Loucy (cell line): ENCODE measurements at regions not wholly inside any gene's neighbourhood (a gene's known extent, or its start where the extent isn't known, plus 50 kb on each side); places are given as distances from the start of the nearest gene placed in this dataset.

ENCODE experiments used
- EZH2phosphoT487 ChIP-seq: fragments of 200-600 bp; IDR thresholded peaks from 2 replicates; pipeline ENCODE4 v1.6.1; 2018; ENCODE audit warnings: antibody characterized with exemption, mild to moderate bottlenecking, moderate library complexity, borderline replicate concordance
- TF ChIP-seq, protein P1 (sequence below): fragments of 200-600 bp; sonication (generic); conservative IDR thresholded peaks from 2 replicates; pipeline ENCODE4 v1.5.1; 2014; ENCODE audit warnings: mild to moderate bottlenecking, antibody characterized with exemption, low read length

DNA sequence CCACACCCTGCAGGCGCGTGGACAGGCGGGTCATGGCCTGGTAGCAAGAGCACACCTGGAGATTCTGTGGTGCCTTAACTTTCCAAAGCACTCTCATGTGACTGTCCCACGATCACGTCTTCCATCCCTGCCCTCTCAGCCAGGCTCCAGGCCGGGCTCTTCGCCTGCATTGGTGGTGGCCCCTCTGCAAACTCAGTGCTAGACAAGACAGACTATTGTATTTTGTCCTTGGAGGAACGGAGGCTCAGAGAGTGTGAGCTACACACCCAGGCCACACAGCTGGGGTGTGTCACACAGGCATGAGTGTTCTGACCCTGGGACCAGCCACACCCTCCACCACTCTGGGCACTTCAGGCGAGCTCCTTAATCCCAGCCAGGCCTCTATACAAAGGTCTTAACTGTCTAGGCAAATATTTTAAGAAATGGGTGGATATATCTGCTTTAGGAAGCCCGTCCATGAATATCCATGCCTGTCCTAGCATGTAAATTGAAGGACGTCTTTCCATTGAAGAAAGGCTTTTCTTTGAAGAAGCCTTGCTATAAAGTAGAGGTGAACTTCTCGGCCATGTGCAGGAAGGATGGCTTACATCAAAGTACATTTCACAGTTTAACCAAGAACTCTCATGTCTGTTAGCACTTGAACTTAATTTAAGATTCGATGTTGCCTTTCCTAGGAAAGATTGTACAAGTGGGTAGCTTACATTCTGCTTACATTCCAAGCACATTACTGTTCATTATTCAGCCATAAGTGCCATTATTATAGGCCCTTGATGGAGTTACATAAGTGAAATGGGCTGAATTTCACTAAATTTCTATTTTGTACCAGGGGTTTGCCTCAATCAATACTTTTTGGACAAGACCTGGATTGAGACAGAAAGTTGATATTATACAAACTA, 263.9 kb downstream of the DLL1 start:
- TF ChIP-seq, protein P1, sequence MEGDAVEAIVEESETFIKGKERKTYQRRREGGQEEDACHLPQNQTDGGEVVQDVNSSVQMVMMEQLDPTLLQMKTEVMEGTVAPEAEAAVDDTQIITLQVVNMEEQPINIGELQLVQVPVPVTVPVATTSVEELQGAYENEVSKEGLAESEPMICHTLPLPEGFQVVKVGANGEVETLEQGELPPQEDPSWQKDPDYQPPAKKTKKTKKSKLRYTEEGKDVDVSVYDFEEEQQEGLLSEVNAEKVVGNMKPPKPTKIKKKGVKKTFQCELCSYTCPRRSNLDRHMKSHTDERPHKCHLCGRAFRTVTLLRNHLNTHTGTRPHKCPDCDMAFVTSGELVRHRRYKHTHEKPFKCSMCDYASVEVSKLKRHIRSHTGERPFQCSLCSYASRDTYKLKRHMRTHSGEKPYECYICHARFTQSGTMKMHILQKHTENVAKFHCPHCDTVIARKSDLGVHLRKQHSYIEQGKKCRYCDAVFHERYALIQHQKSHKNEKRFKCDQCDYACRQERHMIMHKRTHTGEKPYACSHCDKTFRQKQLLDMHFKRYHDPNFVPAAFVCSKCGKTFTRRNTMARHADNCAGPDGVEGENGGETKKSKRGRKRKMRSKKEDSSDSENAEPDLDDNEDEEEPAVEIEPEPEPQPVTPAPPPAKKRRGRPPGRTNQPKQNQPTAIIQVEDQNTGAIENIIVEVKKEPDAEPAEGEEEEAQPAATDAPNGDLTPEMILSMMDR, result no peak
- TF ChIP-seq EZH2phosphoT487, result no peak
